GM21423 (cell line): ENCODE measurements at regions not wholly inside any gene's neighbourhood (a gene's known extent, or its start where the extent isn't known, plus 50 kb on each side); places are given as distances from the start of the nearest gene placed in this dataset.
"Not testable (repeated sequence)": the region's sequence is repeated elsewhere in the genome, so short reads cannot be mapped to it uniquely, and the experiment has no call there.

Experiments
- ATAC-seq: cut with Tn5 transposase; IDR thresholded peaks from one replicate; pipeline ENCODE4 v1.9.1; 2021; ENCODE audit warnings: mild to moderate bottlenecking, moderate library complexity; ENCODE audit not compliant: unreplicated experiment

DNA sequence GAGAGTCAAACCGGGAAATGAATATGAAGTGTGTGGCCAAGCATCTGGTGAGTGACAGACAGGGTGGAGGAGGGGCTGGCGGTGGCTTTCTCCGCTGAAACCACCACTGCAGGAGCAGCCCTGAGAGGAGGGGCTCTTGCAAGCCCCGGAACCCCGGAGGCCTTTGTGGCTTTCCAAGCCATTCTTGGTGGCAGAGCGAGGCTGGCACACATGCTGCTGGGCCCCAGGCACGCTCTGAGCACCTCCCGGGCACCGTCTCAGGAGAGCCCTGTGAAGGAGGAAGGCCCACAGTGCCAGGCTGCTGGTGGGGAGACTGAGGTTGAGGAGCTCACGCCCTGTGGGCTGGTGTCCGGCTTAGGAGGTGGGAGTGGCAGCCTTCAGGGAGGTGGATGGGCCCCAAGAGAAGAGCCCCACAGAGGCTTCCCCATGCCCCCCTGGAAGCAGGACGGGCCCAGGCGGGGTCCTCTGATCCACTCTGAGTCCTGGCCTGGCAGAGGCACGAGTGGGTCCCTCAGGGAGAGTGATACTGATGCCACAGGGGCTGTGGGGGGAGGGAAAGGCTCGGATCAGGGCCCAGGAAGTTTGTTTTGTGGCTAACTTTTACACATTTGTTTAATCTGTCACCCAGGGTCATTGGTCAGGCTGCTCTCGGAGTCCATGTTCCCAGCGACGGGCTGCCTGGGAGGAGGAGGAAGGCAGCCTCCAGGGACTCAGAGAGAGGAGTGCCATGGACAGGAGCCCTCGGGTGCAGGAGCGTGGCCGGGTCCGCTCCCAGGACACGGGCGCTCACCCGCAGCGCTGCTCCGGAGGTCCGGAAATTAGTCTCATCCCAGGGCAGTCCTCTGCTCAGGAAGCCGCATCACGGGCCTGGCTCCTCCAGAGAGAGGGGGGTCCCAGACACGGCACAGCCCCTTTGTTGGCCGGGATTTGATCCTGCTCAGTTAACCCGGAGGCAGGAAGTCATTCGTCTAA, 170.7 kb downstream of the ERMARD start:
- no peak for ATAC-seq

DNA sequence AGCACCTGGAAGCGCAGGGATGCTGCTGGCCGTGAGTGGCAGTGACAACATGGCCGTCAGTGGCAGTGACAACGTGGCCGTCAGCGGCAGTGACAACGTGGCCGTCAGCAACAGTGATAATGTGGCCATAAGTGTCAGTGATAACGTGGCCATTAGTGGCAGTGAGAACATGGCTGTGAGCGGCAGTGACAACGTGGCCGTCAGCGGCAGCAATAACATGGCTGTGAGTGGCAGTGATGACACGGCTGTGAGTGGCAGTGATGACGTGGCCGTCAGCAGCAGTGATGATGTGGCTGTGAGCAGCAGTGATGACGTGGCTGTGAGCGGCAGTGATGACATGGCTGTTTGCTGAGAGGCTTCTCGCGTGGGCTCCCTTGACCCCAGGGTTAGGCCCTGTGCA, 169.8 kb downstream of the ERMARD start:
- no peak for ATAC-seq

DNA sequence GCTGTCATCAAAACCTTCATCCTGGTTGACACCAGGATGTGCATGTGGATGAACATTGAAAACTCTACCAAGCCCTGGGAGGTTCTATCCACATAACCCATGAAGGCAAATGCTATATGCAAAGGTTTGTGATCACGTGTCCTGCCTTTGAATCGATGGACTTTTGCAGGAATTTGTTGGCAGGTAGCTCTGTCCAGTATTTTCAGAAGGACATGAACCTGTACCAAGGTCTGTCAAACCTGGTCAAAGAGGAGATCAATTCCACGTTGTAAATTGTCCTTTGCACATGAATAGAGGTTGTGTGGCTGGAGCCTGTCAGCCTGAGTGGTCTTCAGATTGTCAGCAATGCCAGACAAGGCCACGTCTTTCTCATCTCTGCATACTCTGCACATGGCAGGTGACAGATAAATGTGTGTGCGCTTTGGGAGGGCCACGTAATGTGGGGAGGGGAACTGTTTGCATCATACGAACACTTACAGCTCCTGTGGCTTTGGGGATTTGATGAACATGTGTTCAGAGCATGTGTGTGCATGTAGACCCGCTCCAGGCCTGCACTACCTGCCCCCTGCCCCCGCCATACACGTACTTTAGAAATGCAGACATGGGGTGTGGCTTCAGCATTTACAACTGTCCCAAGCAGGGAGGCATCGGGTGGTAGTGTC, 169.1 kb downstream of the ERMARD start:
- ATAC-seq, result no peak

DNA sequence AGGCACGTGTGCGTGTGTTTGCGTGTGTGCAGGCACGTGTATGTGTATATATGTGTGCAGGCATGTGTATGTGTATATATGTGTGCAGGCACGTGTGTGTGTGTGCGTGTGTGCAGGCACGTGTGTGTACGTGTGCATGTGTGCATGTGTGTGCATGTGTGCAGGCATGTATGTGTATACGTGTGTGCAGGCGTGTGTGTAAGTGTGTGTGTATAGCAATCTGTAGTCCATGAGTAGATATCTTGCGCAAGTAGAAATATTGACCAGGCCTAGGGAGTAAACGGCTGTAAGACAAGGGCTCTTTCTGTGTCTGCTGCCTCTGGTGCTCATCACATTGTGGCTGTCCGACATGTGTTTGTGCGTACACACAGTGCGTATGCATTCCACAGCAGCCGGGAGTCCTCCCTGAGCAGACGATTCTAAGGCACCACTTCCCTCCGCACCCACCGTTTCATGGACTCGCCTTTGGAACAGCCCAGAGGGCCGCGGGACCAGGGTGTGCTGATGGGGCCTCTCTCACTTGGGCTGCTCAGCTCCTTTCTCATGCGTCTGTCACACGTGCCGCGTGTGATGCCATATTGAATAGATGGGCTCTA, 167.6 kb downstream of the ERMARD start:
- ATAC-seq, result no peak

DNA sequence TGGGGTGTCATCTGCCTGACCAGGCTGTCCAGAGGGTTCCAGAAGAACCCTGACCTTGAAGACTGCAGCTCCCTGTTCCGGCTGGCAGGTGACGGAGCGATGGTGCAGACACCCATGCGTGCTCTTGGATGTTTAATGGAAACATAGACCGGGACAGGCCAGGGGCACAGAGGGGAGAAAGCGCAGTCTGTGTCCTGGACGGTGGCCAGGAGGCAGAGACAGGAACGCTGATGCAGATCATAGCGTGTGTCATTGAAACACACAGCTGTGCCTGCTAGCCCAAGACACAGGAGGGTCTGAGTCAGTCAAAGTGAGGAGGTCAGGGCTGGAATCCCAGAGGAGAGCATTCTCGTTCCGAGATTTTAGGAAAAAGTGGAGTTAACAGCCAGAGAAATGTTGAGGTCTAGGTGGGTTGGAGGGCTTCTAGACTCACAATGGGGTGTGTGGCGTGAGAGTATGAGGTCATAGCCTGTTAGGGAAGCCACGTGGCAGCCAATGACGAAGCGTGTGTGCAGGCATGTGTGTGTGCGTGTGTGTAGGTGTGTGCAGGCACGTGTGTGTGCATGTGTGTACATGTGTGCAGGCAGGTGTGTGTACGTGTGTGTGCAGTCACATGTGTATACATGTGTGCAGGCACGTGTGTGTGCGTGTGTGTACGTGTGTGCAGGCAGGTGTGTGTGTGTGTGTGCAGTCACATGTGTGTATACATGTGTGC, 167.0 kb downstream of the ERMARD start:
- ATAC-seq, result no peak

DNA sequence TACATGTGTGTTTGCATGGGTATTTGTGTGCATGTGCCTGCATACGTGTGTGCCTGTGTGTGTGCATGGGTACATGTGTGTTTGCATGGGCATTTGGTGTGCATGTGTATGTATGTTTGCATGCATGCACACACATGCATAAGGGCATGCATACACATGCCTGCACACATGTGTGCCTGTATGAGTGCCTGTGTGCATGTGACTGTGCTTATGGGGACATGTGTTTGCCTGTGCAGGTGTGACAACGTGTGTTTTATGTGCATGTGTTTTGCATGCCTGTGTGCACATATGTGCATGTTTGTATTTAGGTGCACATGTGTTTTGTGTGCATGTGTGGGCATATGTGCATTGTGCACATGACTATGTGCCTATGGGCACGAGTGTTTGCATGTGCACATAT, 165.7 kb downstream of the ERMARD start:
- ATAC-seq, result no peak

DNA sequence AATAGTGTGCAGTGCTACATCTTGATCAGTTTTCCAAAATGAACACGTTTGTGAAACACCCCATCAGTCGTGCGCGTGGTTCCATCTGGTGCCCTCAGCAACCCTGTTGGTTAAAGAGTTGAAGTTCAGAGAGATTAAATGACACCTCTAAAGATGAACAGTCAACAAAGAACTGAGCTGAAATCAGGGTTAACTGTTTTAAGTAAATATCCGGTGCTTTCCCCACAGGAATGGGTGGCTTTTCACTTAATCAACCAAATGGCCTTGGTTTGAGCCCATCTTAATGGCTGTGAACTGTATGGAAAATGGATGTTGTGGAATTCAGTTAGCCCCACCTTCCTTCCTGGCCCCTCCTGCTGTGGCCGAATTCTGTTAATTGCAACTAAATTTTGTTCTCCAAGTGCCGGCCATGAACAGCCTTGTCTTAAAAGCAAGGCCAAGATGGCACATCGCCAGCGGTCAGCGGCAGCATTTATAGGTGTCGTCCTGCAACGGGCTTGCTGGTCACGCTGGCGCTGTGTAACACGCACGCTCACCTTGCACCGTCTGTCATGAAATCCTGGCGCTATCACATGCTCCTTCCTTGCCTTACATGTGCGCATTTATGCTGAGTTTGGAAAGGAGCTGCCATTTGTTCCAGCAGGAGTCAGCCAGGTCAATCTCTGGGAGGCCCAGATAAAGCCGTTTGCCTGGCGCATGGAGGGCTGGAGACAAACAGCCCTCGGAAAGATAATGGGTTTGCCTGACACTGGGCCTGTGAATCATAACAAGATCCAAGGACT, 164.5 kb downstream of the ERMARD start:
- ATAC-seq, result no peak

DNA sequence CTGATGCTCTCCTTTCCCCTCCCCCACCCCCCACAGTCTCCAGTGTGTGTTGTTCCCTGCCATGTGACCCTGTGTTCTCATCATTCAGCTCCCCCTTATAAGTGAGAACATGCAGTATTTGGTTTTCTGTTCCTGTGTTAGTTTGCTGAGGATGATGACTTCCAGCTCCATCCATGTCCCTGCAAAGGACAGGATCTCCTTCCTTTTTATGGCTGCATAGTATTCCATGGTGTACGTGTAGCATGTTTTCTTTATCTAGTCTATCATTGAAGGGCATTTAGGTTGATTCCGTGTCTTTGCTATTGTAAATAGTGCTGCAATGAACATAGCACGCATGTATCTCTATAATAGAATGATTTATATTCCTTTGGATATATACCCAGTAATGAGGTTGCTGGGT, 162.3 kb downstream of the ERMARD start:
- not testable (repeated sequence) for ATAC-seq

DNA sequence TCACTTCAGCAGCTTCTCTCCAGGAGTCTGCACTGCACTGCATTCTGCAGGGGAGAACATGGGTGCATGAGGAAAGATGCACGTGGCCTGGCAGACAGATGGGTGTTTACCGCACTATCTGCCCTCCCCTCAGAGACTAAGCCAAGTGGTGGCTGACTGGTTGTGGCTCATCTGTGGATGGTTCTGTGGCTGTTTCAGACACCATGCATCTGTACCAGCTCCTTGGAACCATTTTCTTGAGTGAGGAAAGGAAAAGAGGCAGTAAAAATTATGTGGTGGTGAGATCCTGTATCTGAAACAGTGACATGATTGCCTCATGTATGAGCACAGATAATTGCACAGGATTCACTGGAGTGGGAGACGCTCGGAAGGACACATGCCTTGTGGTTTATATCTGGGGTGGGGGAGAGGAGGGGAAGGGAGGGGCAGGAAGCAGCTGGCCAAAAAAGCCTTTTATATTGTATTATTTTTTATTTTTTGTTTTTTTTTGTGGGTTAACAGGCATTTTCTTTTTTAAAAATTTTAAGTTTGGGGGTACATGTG, 161.7 kb downstream of the ERMARD start:
- no peak for ATAC-seq

DNA sequence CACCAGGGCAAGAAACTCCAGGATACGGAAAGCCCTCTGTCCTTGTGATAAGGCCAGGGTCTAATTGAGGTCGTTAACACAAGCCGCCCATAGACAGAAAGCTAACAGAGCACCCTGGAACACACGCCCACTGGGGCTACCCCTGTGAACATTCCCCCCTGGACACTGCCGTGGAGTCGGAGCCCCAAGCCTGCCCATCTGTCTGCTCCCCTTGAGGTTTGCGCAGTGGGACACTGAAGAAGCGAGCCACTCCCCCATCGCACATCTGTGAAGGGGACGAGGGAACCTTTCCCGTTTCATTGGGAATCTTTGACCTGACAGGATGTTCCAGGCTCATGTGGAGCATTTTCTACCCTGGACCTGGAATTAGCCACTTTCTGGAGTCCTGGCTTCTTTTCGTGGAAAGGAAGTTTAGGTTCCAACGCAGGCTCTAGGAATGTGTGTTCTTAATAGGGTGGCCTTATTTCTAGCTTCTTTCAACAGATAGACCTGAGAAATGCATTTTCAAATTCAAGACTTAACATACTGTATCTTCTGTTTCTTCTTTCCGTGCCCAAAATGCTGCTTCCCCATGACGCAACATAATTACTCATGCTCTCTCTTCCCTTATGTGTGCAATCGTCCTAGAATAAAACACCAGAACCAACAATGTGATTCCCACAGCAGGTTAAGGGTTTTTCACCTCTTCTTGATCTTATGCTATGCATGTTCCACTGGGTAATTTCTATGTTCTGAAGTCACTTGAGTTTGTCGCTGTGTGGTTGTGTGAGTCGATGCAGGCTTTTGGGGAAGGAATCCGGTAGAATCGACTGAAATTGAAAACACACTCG, 161.1 kb downstream of the ERMARD start:
- ATAC-seq, result no peak

DNA sequence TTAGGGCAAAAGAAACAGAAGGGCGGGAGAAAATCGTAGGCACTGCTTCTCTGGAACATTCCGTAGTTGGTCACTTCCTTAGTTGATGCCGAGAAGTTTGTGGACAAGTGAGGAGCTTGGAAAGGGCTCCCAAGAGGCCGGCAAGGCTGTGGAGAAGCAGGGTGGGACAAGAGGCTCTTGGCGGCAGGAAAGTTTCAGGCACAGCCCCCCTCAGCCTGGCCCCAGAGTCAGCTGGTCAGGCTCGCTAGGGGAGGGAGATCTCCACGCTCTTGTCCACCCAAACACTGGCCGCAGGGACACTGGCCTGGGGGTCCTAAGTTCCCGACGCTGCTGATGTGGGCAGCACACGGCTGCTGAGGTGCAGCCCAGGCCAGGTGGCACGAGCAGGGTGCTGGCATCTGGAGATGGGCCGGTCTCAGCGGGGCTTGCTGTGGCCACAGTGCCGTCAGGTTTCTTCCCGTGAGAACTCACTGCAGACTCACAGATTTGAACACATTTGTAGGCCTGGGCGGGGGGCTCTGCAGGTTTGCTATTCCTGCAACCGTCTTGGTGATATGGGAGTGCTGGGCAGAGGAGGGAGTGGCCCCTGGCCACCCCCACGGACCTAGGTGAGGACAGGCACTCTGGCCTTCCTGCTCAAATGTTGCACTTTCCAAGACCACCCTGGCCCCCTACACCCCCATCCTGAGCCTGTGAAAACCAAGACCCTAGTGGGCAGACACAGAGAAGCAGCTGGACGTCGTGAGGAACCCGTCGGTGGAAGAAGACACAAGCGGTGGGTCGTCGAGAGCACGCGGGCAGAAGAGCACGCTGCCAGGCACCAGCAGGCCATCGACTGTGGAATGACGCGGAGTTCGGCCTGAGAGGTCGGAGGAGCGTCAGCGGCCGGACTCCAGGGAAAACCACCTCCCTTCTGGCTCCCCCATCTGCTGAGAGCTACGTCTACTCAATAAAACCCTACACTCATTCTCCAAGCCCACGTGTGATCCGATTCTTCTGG, 160.1 kb downstream of the ERMARD start:
- no peak for ATAC-seq

DNA sequence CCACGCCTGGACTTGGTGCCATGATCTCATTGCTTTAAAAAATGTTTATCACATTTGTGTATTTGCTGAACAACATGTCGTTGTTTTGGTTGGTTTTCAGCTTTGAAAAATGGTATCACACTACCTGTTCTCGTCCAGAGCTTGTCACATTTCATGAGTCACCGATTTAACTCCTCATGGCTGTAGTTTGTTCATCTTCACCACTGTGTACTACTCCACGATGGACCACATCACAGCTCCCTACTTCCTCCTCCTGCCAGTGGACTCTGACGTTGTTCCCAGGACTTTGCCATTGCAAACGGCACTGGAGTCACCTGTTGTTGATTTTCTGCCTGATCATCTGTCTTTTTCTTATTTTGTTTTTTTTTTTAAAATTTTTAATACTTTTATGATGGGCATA, 157.7 kb downstream of the ERMARD start:
- ATAC-seq, result no peak

DNA sequence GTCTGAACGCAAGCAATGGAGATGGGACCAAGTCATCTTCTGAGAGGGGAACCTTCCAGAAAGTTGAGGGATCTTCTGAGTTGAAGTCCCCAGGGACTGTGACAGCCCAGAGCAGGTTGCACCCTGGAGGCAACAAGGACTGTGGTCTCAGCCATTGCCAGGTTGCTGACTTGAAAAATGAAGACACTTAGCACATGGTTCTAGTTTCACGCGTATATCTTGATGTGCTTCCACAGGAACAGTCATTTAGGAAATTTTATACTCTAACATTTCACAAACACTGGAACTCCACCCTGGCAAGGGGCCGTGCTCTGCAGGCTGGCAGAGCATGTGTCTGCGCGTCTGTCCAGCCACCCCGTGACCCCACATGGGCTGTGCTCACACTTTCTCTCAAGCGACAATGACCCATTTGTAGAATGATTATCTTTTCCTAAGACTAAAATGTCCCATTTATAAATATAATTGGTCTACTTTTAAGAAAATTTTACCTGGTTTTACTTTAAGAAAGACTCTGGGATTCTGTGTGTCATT, 157.0 kb downstream of the ERMARD start:
- ATAC-seq, result no peak

DNA sequence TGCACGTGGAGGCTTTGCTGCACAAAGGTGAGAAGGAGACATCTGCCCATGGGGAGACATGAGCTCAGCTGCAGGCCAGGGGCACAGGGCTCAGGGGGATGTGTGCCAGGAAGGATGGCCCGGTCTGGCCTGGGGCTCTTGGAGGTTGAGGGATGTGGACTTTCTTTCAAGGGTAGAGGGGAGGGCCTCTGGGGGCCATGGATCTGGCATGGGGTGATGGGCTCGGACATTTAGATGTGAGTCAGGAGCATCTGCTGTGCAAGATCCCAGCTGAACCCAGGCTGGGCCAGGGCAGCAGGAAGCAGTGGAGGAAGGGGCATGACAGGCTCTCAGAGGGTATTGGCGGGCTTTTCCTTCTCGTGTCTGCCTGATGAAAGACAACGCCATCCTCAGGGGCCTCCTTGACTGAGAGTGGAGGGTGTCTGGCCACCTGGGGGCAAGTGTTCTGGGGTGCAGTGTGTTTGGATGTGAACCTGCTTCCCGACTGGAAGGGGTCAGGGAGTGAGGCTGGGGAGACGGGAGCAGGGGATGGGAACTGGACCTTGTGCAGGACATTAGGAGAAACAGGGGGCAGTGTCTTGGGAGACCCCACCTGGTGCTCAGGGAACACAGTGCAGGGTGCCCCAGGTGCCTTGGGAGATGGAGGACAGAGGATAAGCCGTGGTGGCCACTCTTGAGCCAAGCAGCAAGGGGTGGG, 156.1 kb downstream of the ERMARD start:
- no peak for ATAC-seq

DNA sequence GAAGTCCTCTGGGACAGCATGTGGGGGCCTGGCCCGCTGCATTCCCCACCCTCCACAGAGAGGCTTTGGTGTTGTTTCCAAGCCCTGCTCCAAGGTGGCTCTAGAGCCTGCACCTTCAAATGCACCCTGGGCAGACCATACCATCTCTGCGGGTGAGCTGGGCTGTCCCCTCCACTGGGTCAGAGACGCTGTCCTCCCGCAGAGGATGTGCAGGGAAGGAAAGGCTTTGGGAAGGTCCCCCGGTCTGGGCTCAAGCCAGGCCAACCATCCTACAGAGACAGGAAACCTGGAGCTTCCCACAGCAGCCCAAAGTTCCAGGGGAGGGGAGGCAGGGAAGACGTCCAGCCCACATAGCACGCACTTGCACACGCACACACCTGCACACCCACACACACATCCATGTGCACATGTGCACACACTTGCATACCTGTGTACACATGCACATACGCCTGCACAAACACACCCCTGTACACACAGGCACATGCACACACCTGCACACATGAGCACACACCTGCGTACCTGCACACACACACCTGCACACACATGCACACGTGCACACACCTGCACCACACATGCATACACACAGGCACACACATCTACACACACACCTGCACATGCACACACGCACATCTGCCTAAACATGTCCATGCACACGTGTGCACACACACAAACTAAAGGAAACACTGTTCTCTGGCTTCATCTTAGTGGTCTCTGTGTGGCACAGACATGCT, 155.4 kb downstream of the ERMARD start:
- ATAC-seq, result no peak

DNA sequence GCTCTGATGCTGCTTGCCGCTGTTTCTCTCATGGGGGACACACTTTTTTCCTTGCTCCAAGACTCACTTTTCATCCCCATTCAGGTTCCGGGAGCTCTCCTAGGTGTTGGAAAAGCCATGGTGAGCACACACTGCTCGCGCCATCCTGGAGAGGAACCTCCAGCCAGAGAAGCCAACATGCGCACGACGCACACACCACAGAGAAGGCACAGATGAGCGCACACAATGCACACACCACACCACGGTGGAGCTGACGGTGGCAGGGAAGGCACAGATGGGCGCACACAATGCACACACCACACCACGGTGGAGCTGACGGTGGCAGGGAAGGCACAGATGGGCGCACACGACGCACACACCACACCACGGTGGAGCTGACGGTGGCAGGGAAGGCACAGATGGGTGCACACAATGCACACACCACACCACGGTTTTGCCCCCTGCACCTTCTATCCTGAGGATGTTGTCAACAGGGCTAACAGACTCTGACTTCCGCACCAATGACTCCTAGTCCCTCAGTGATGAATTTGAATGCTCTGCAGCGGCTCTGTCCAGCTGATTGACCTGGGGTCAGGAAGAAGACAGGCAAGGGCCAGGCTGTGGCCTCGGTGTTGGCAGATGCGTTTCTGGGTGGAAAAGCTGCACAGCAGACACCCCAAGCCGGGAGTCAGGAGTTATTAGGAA, 154.7 kb downstream of the ERMARD start:
- ATAC-seq, result no peak
